Activated CD4-positive, alpha-beta memory T cell treated with anti-CD3 and anti-CD28 coated beads, Interleukin-2, amount 10 ng/mL, durations not matched to agents 7 days and 5 days (primary cell): ENCODE measurements at regions not wholly inside any gene's neighbourhood (a gene's known extent, or its start where the extent isn't known, plus 50 kb on each side); places are given as distances from the start of the nearest gene placed in this dataset.

Experiments
- CTCF ChIA-PET: fragments of 350-600 bp; sonication (Branson Sonifier 250); formaldehyde crosslinking; loops from one replicate; lab custom pipeline; 2021; ENCODE audit warnings: antibody characterized with exemption, inconsistent platforms; lab: Charles Lee
- POLR2A ChIA-PET: fragments of 350-600 bp; sonication (Branson Sonifier 250); formaldehyde crosslinking; loops from one replicate; lab custom pipeline; 2021; ENCODE audit warnings: antibody characterized with exemption; lab: Charles Lee
- DNase-seq: peaks from one replicate; pipeline ENCODE4 v3.0.0-alpha.2; 2020
- H3K27ac Mint-ChIP-seq: one replicate; pipeline ENCODE4 v1.8.0; 2021; ENCODE audit warnings: mild to moderate bottlenecking, mixed read lengths
- H3K27me3 Mint-ChIP-seq: one replicate; pipeline ENCODE4 v1.8.0; 2021; ENCODE audit warnings: mixed read lengths
- H3K36me3 Mint-ChIP-seq: one replicate; pipeline ENCODE4 v1.8.0; 2021; ENCODE audit warnings: low read depth, mixed read lengths
- H3K4me1 Mint-ChIP-seq: one replicate; pipeline ENCODE4 v1.8.0; 2021; ENCODE audit warnings: mixed read lengths
- H3K4me3 Mint-ChIP-seq: one replicate; pipeline ENCODE4 v1.8.0; 2021; ENCODE audit warnings: mild to moderate bottlenecking, mixed read lengths
- H3K9me3 Mint-ChIP-seq: one replicate; pipeline ENCODE4 v1.8.0; 2021; ENCODE audit warnings: mixed read lengths

GRCh38 chr20:52652271-52652670 lies 319.9 kb upstream of the TSHZ2 start:
- H3K4me3 Mint-ChIP-seq, result no peak overlapping the region
- POLR2A ChIA-PET, result no interaction called here

GRCh38 chr20:52649727-52650126 lies 322.4 kb upstream of the TSHZ2 start:
- no peak for DNase-seq
- Mint-ChIP-seq H3K27ac (no peak overlapping the region), H3K4me1 (no peaks in the 10 kb centered on the region), H3K9me3 (no peaks in the 10 kb centered on the region), H3K36me3 (no peaks in the 10 kb centered on the region), H3K27me3 (no peaks in the 10 kb centered on the region), H3K4me3 (no peak overlapping the region)
- ChIA-PET CTCF (no interaction called here), POLR2A (no interaction called here)

More at GRCh38 chr20:52652271-52652670, 319.9 kb upstream of the TSHZ2 start:
- Mint-ChIP-seq H3K27me3 (no peaks in the 10 kb centered on the region), H3K36me3 (no peaks in the 10 kb centered on the region), H3K4me1 (no peaks in the 10 kb centered on the region), H3K27ac (no peak overlapping the region), H3K9me3 (no peaks in the 10 kb centered on the region)
- DNase-seq, result no peak
- CTCF ChIA-PET, result no interaction called here

GRCh38 chr20:52645822-52646221 lies 326.3 kb upstream of the TSHZ2 start:
- ChIA-PET POLR2A (no interaction called here), CTCF (no interaction called here)
- no peak for DNase-seq
- Mint-ChIP-seq H3K36me3 (no peaks in the 10 kb centered on the region), H3K9me3 (no peaks in the 10 kb centered on the region), H3K4me3 (no peak overlapping the region), H3K27me3 (no peaks in the 10 kb centered on the region), H3K4me1 (no peaks in the 10 kb centered on the region), H3K27ac (no peak overlapping the region)

- no peaks in the 10 kb centered on the region for H3K36me3 Mint-ChIP-seq
- CTCF ChIA-PET, result no interaction called here
- no peaks in the 10 kb centered on the region for H3K4me1 Mint-ChIP-seq
- H3K9me3 Mint-ChIP-seq, result no peaks in the 10 kb centered on the region
- H3K27ac Mint-ChIP-seq, result no peak overlapping the region
- no peak for DNase-seq
- POLR2A ChIA-PET, result no interaction called here
- no peaks in the 10 kb centered on the region for H3K27me3 Mint-ChIP-seq
- H3K4me3 Mint-ChIP-seq, result no peak overlapping the region
Observed at GRCh38 chr20:52643034-52643433, 329.1 kb upstream of the TSHZ2 start.

- Mint-ChIP-seq H3K4me3 (no peak overlapping the region), H3K9me3 (no peaks in the 10 kb centered on the region), H3K27me3 (no peaks in the 10 kb centered on the region), H3K36me3 (no peaks in the 10 kb centered on the region), H3K27ac (no peak overlapping the region), H3K4me1 (no peaks in the 10 kb centered on the region)
- CTCF ChIA-PET, result interaction anchor here (0.6 kb wide), 1 partner anchor 32 kb away, joined by 3 read pairs; no protein-coding TSS in a partner anchor
- DNase-seq, result no peak
- POLR2A ChIA-PET, result no interaction called here
Observed at GRCh38 chr20:52637201-52637600, 335.0 kb upstream of the TSHZ2 start.

- no peaks in the 10 kb centered on the region for H3K4me1 Mint-ChIP-seq
- H3K27me3 Mint-ChIP-seq, result no peaks in the 10 kb centered on the region
- DNase-seq, result no peak
- CTCF ChIA-PET, result interaction anchor here (1.1 kb wide), 1 partner anchor 224 kb away, joined by 3 read pairs; no protein-coding TSS in a partner anchor
- no peak overlapping the region for H3K27ac Mint-ChIP-seq
- no peaks in the 10 kb centered on the region for H3K9me3 Mint-ChIP-seq
- POLR2A ChIA-PET, result no interaction called here
- H3K36me3 Mint-ChIP-seq, result no peaks in the 10 kb centered on the region
- no peak overlapping the region for H3K4me3 Mint-ChIP-seq
Observed at GRCh38 chr20:52631469-52631868, 340.7 kb upstream of the TSHZ2 start.

GRCh38 chr20:52630138-52630537 lies 342.0 kb upstream of the TSHZ2 start:
- CTCF ChIA-PET, result no interaction called here

GRCh38 chr20:52624281-52624680 lies 347.9 kb upstream of the TSHZ2 start:
- CTCF ChIA-PET, result no interaction called here
- Mint-ChIP-seq H3K9me3 (no peaks in the 10 kb centered on the region), H3K36me3 (no peaks in the 10 kb centered on the region), H3K27me3 (no peaks in the 10 kb centered on the region), H3K27ac (no peak overlapping the region), H3K4me3 (no peak overlapping the region), H3K4me1 (no peaks in the 10 kb centered on the region)
- no peak for DNase-seq
- POLR2A ChIA-PET, result no interaction called here

More at GRCh38 chr20:52630138-52630537, 342.0 kb upstream of the TSHZ2 start:
- Mint-ChIP-seq H3K36me3 (no peaks in the 10 kb centered on the region), H3K9me3 (no peaks in the 10 kb centered on the region), H3K4me3 (no peak overlapping the region), H3K4me1 (no peaks in the 10 kb centered on the region), H3K27me3 (no peaks in the 10 kb centered on the region), H3K27ac (no peak overlapping the region)
- POLR2A ChIA-PET, result no interaction called here
- no peak for DNase-seq

GRCh38 chr20:52622081-52622480 lies 350.1 kb upstream of the TSHZ2 start:
- no peaks in the 10 kb centered on the region for H3K27me3 Mint-ChIP-seq
- POLR2A ChIA-PET, result no interaction called here
- no peaks in the 10 kb centered on the region for H3K9me3 Mint-ChIP-seq
- no peaks in the 10 kb centered on the region for H3K36me3 Mint-ChIP-seq
- CTCF ChIA-PET, result no interaction called here
- no peak for DNase-seq
- no peak overlapping the region for H3K4me3 Mint-ChIP-seq
- no peak overlapping the region for H3K27ac Mint-ChIP-seq
- no peaks in the 10 kb centered on the region for H3K4me1 Mint-ChIP-seq

GRCh38 chr20:52621401-52621800 lies 350.8 kb upstream of the TSHZ2 start:
- Mint-ChIP-seq H3K4me1 (no peaks in the 10 kb centered on the region), H3K27ac (no peak overlapping the region), H3K9me3 (no peaks in the 10 kb centered on the region), H3K36me3 (no peaks in the 10 kb centered on the region), H3K27me3 (no peaks in the 10 kb centered on the region), H3K4me3 (no peak overlapping the region)
- ChIA-PET CTCF (no interaction called here), POLR2A (no interaction called here)
- no peak for DNase-seq

- no peak for DNase-seq
- Mint-ChIP-seq H3K9me3 (no peaks in the 10 kb centered on the region), H3K27me3 (no peaks in the 10 kb centered on the region), H3K4me3 (no peak overlapping the region), H3K4me1 (no peaks in the 10 kb centered on the region), H3K36me3 (no peaks in the 10 kb centered on the region), H3K27ac (no peak overlapping the region)
- ChIA-PET CTCF (no interaction called here), POLR2A (no interaction called here)
Observed at GRCh38 chr20:52619671-52620070, 352.5 kb upstream of the TSHZ2 start.

- Mint-ChIP-seq H3K9me3 (no peaks in the 10 kb centered on the region), H3K36me3 (no peaks in the 10 kb centered on the region), H3K4me1 (no peaks in the 10 kb centered on the region), H3K27ac (no peak overlapping the region), H3K27me3 (no peaks in the 10 kb centered on the region), H3K4me3 (no peak overlapping the region)
- ChIA-PET POLR2A (no interaction called here), CTCF (no interaction called here)
- no peak for DNase-seq
Observed at GRCh38 chr20:52619101-52619500, 353.1 kb upstream of the TSHZ2 start.

- Mint-ChIP-seq H3K4me1 (no peaks in the 10 kb centered on the region), H3K27ac (no peak overlapping the region), H3K9me3 (peaks cover 2% of the 10 kb centered on the region), H3K4me3 (no peak overlapping the region), H3K36me3 (no peaks in the 10 kb centered on the region), H3K27me3 (no peaks in the 10 kb centered on the region)
- DNase-seq, result no peak
- ChIA-PET POLR2A (no interaction called here), CTCF (no interaction called here)
Observed at GRCh38 chr20:52616629-52617028, 355.5 kb upstream of the TSHZ2 start.

GRCh38 chr20:52614051-52614863 lies 357.9 kb upstream of the TSHZ2 start:
- Mint-ChIP-seq H3K4me1 (no peaks in the 10 kb centered on the region), H3K27ac (no peak overlapping the region), H3K4me3 (no peak overlapping the region), H3K9me3 (peaks cover 3% of the 10 kb centered on the region), H3K36me3 (no peaks in the 10 kb centered on the region), H3K27me3 (no peaks in the 10 kb centered on the region)
- DNase-seq, result no peak
- POLR2A ChIA-PET, result no interaction called here
- CTCF ChIA-PET, result no interaction called here
